DOHH2 (cell line): ENCODE measurements at regions not wholly inside any gene's neighbourhood (a gene's known extent, or its start where the extent isn't known, plus 50 kb on each side); places are given as distances from the start of the nearest gene placed in this dataset.

Experiments used
- H3F3A ChIP-seq: fragments of 200-600 bp; sonication (generic), shearing (Covaris generic); 2 replicates; pipeline ENCODE4 v1.6.0; 2016; ENCODE audit warnings: antibody characterized with exemption, mild to moderate bottlenecking; ENCODE audit not compliant: control insufficient read depth, insufficient read depth
- H3K27ac ChIP-seq: fragments of 200-600 bp; sonication (generic); 2 replicates; pipeline ENCODE4 v1.5.1; 2014; ENCODE audit warnings: low read depth, mild to moderate bottlenecking, low read length, moderate library complexity
- H3K27me3 ChIP-seq: fragments of 200-600 bp; sonication (generic); 2 replicates; pipeline ENCODE4 v1.6.1; 2014; ENCODE audit warnings: mild to moderate bottlenecking, low read length, mixed read lengths; ENCODE audit not compliant: control insufficient read depth
- H3K36me3 ChIP-seq: fragments of 200-600 bp; sonication (generic); 2 replicates; pipeline ENCODE4 v1.6.1; 2014; ENCODE audit warnings: mild to moderate bottlenecking, low read length, moderate library complexity, mixed read lengths; ENCODE audit not compliant: control insufficient read depth
- H3K4me1 ChIP-seq: fragments of 200-600 bp; sonication (generic); 2 replicates; pipeline ENCODE4 v1.6.1; 2014; ENCODE audit warnings: mild to moderate bottlenecking, low read length, mixed read lengths; ENCODE audit not compliant: control insufficient read depth
- H3K4me2 ChIP-seq: fragments of 200-600 bp; sonication (generic); 2 replicates; pipeline ENCODE4 v1.6.0; 2014; ENCODE audit warnings: mild to moderate bottlenecking, low read length, moderate library complexity
- H3K4me3 ChIP-seq: fragments of 200-600 bp; sonication (generic); 2 replicates; pipeline ENCODE4 v1.5.1; 2014; ENCODE audit warnings: mild to moderate bottlenecking, low read length, mixed read lengths
- H3K79me2 ChIP-seq: fragments of 200-600 bp; sonication (generic); 2 replicates; pipeline ENCODE4 v1.6.1; 2014; ENCODE audit warnings: mild to moderate bottlenecking, low read length, mixed read lengths; ENCODE audit not compliant: control insufficient read depth
- H3K9me2 ChIP-seq: fragments of 200-600 bp; sonication (generic); replicated peaks from 2 replicates; pipeline ENCODE4 v1.6.1; 2014; ENCODE audit warnings: mild to moderate bottlenecking, low read length, mixed read lengths; ENCODE audit not compliant: control insufficient read depth
- H3K9me3 ChIP-seq: fragments of 200-600 bp; sonication (generic); 2 replicates; pipeline ENCODE4 v1.6.1; 2014; ENCODE audit warnings: antibody characterized with exemption, low read length, mixed read lengths; ENCODE audit not compliant: control insufficient read depth, insufficient read depth
- H4K20me1 ChIP-seq: fragments of 200-600 bp; sonication (generic); 2 replicates; pipeline ENCODE4 v1.6.0; 2014; ENCODE audit warnings: low read depth, mild to moderate bottlenecking, antibody characterized with exemption, low read length, moderate library complexity; ENCODE audit not compliant: control insufficient read depth, insufficient read depth
- CTCF ChIP-seq: fragments of 200-600 bp; sonication (generic); IDR thresholded peaks from one replicate; pipeline ENCODE4 v1.5.1; 2014; ENCODE audit warnings: antibody characterized with exemption, mild to moderate bottlenecking, low read depth, low read length; ENCODE audit not compliant: poor library complexity, severe bottlenecking
- EZH2phosphoT487 ChIP-seq: fragments of 200-600 bp; sonication (generic); IDR thresholded peaks from 2 replicates; pipeline ENCODE4 v1.6.1; 2017; ENCODE audit warnings: borderline replicate concordance, mild to moderate bottlenecking, antibody characterized with exemption, low read length, moderate library complexity, mixed read lengths

GRCh38 chr5:40089269-40089668, 590.4 kb upstream of the PTGER4 start:
- Histone ChIP-seq H3K36me3 (no peaks in the 10 kb centered on the region), H3K4me2 (no peak overlapping the region), H3K4me3 (no peak overlapping the region), H3K27me3 (no peaks in the 10 kb centered on the region), H3K4me1 (no peaks in the 10 kb centered on the region), H3K9me2 (no peaks in the 10 kb centered on the region), H3K27ac (no peak overlapping the region), H4K20me1 (no peaks in the 10 kb centered on the region), H3F3A (no peaks in the 10 kb centered on the region), H3K9me3 (0 out of 2 replicates have a peak, but pooled peaks cover 2% of the 10 kb centered on the region), H3K79me2 (no peaks in the 10 kb centered on the region)
- no peak for TF ChIP-seq EZH2phosphoT487
- TF ChIP-seq CTCF, result no peak

- H3K27ac ChIP-seq, result no peak overlapping the region
- no peaks in the 10 kb centered on the region for H3K36me3 ChIP-seq
- H3F3A ChIP-seq, result no peaks in the 10 kb centered on the region
- H3K4me3 ChIP-seq, result no peak overlapping the region
- no peaks in the 10 kb centered on the region for H3K9me2 ChIP-seq
- no peaks in the 10 kb centered on the region for H3K27me3 ChIP-seq
- no peaks in the 10 kb centered on the region for H3K9me3 ChIP-seq
- H4K20me1 ChIP-seq, result no peaks in the 10 kb centered on the region
- TF ChIP-seq EZH2phosphoT487, result no peak
- no peak for TF ChIP-seq CTCF
- no peak overlapping the region for H3K4me2 ChIP-seq
- no peaks in the 10 kb centered on the region for H3K79me2 ChIP-seq
- no peaks in the 10 kb centered on the region for H3K4me1 ChIP-seq
Measured at GRCh38 chr5:40084614-40085013, 595.1 kb upstream of the PTGER4 start.

GRCh38 chr5:40082313-40082712, 597.4 kb upstream of the PTGER4 start:
- Histone ChIP-seq H4K20me1 (no peaks in the 10 kb centered on the region), H3K36me3 (no peaks in the 10 kb centered on the region), H3K4me1 (no peaks in the 10 kb centered on the region), H3K4me3 (no peak overlapping the region), H3K27ac (no peak overlapping the region), H3K27me3 (no peaks in the 10 kb centered on the region), H3K9me3 (no peaks in the 10 kb centered on the region; the same call in 1 of the 2 replicates), H3F3A (no peaks in the 10 kb centered on the region), H3K9me2 (no peaks in the 10 kb centered on the region), H3K4me2 (no peak overlapping the region), H3K79me2 (no peaks in the 10 kb centered on the region)
- TF ChIP-seq EZH2phosphoT487 (no peak), CTCF (no peak)
